Gastroesophageal sphincter (tissue), 3 donors: ENCODE measurements at regions not wholly inside any gene's neighbourhood (a gene's known extent, or its start where the extent isn't known, plus 50 kb on each side); places are given as distances from the start of the nearest gene placed in this dataset.

ENCODE experiments used
- EP300 ChIP-seq: sonication (generic); formaldehyde crosslinking; IDR thresholded peaks from one replicate; pipeline ENCODE4 v1.6.1; 2017; ENCODE audit warnings: antibody characterized with exemption, mild to moderate bottlenecking
- TF ChIP-seq, protein P1 (sequence below), 4 experiments: fragments of 200-600 bp in 2 of 4; fragments of 450-650 bp in 2 of 4; sonication (generic) in 1 of 4; IDR thresholded peaks; one replicate each; pipeline ENCODE4 v1.5.1; 2017 to 2019; ENCODE audit warnings: antibody characterized with exemption in 4 of 4, mild to moderate bottlenecking in 2 of 4, moderate library complexity in 2 of 4

DNA sequence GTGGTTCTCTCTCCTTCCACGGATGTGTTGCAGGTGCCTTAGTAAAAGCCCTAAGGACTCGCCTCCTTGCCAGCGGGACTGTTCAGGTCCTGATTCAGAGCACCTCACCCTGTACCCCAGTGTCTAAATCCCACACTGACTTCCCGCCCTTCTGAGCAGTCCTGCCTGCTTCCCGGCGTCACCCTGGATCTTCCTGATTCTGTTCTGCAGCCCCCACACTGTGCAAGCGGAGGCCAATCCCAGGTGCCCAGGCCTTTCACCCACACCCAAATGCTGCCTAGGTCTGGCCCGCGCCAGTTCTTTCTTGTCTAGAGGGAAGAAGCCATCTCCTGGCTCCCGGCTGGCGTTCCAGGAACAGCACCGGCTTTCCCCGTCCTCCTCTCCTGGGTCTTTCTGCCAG lies 95.9 kb upstream of the GALNT2 start:
- no peak for TF ChIP-seq EP300
- TF ChIP-seq, protein P1, sequence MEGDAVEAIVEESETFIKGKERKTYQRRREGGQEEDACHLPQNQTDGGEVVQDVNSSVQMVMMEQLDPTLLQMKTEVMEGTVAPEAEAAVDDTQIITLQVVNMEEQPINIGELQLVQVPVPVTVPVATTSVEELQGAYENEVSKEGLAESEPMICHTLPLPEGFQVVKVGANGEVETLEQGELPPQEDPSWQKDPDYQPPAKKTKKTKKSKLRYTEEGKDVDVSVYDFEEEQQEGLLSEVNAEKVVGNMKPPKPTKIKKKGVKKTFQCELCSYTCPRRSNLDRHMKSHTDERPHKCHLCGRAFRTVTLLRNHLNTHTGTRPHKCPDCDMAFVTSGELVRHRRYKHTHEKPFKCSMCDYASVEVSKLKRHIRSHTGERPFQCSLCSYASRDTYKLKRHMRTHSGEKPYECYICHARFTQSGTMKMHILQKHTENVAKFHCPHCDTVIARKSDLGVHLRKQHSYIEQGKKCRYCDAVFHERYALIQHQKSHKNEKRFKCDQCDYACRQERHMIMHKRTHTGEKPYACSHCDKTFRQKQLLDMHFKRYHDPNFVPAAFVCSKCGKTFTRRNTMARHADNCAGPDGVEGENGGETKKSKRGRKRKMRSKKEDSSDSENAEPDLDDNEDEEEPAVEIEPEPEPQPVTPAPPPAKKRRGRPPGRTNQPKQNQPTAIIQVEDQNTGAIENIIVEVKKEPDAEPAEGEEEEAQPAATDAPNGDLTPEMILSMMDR (IDR thresholded peaks at IDR 0.05), result no peak
